GM06990 (cell line): ENCODE measurements at regions not wholly inside any gene's neighbourhood (a gene's known extent, or its start where the extent isn't known, plus 50 kb on each side); places are given as distances from the start of the nearest gene placed in this dataset.

Experiments used
- DNase-seq: peaks from one replicate; pipeline ENCODE4 v3.0.0-alpha.2; 2011; ENCODE audit not compliant: insufficient read length; ENCODE audit errors: extremely low read depth
- H3K27me3 ChIP-seq: replicated peaks from 2 replicates; pipeline ENCODE4 v1.6.0; 2011; ENCODE audit warnings: low read length; ENCODE audit not compliant: control insufficient read depth, insufficient read depth
- H3K36me3 ChIP-seq: 2 replicates; pipeline ENCODE4 v1.5.1; 2011; ENCODE audit warnings: low read length; ENCODE audit not compliant: control insufficient read depth, insufficient read depth
- H3K4me3 ChIP-seq: replicated peaks from 2 replicates; pipeline ENCODE4 v1.5.1; 2011; ENCODE audit warnings: low read depth, mild to moderate bottlenecking, control low read depth, low read length
- CTCF ChIP-seq: IDR thresholded peaks from 2 replicates; pipeline ENCODE4 v1.5.1; 2011; ENCODE audit warnings: low read length, control low read depth, mild to moderate bottlenecking, inconsistent platforms; ENCODE audit not compliant: insufficient read depth, poor library complexity, severe bottlenecking

- no peak overlapping the region for H3K4me3 ChIP-seq
- no peak for DNase-seq
- no peaks in the 10 kb centered on the region for H3K27me3 ChIP-seq
- no peak for TF ChIP-seq CTCF
- H3K36me3 ChIP-seq, result no peaks in the 10 kb centered on the region
These were observed 447.4 kb downstream of the SH2D4B start for GRCh38 chr10:80985102-80985501.

- Histone ChIP-seq H3K4me3 (no peak overlapping the region), H3K27me3 (no peaks in the 10 kb centered on the region), H3K36me3 (no peaks in the 10 kb centered on the region)
- DNase-seq, result no peak
- no peak for TF ChIP-seq CTCF
These were observed 448.9 kb downstream of the SH2D4B start for GRCh38 chr10:80986596-80986995.

- no peak overlapping the region for H3K4me3 ChIP-seq
These were observed 451.1 kb downstream of the SH2D4B start for GRCh38 chr10:80988755-80989154.

GRCh38 chr10:80996615-80997193 is 459.0 kb downstream of the SH2D4B start:
- no peak for DNase-seq
- Histone ChIP-seq H3K4me3 (no peak overlapping the region), H3K36me3 (no peaks in the 10 kb centered on the region), H3K27me3 (no peaks in the 10 kb centered on the region)
- TF ChIP-seq CTCF, result no peak

More at GRCh38 chr10:80988755-80989154, 451.1 kb downstream of the SH2D4B start:
- Histone ChIP-seq H3K36me3 (no peaks in the 10 kb centered on the region), H3K27me3 (no peaks in the 10 kb centered on the region)
- DNase-seq, result no peak
- no peak for TF ChIP-seq CTCF

- Histone ChIP-seq H3K27me3 (no peaks in the 10 kb centered on the region), H3K36me3 (no peaks in the 10 kb centered on the region), H3K4me3 (no peak overlapping the region)
- no peak for TF ChIP-seq CTCF
- DNase-seq, result no peak
These were observed 463.1 kb downstream of the SH2D4B start for GRCh38 chr10:81000781-81001180.

GRCh38 chr10:81002382-81002781 is 464.7 kb downstream of the SH2D4B start:
- H3K27me3 ChIP-seq, result no peaks in the 10 kb centered on the region
- TF ChIP-seq CTCF, result no peak
- DNase-seq, result no peak
- no peaks in the 10 kb centered on the region for H3K36me3 ChIP-seq
- H3K4me3 ChIP-seq, result no peak overlapping the region
